IPS-11a (cell line): ENCODE measurements at regions not wholly inside any gene's neighbourhood (a gene's known extent, or its start where the extent isn't known, plus 50 kb on each side); places are given as distances from the start of the nearest gene placed in this dataset.
"Not testable (repeated sequence)": the region's sequence is repeated elsewhere in the genome, so short reads cannot be mapped to it uniquely, and the experiment has no call there.

ENCODE experiments used
- H3K4me3 ChIP-seq: one replicate; pipeline ENCODE4 v1.5.1; 2013; ENCODE audit warnings: low read depth, low read length, control low read depth

DNA sequence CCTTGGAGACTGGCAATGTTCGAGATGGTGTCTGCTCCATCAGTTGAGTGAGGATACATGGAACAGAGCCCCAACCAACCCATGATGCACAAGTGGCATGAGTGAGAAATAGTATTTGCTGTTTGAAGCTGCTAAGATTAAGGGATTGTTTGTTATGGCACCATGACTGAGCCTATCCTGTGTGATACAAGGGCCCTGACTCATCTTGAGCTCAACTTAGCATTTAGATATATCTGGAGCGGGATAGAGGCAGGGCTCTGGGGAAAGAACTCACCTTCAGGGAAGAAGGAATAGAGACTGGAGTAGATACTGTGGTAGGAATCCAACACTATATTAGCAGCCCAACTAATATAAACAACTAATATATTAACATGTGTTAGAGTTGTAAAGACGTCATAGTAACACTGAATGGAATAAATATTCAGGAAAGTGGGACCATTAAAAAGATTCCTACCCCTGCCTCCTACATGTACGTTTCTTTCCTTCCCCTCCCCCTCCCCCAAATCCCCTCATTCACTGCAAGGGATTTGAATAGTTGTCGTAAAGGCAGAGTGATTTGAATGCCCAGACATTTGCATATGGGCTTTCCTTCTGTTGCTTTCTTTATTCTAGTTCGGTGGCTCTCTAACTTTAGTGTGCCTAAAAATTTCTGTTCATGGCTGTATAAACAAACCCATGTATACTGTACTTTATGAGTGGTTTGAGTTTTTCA, 106.6 kb upstream of the POU3F1 start:
- H3K4me3 ChIP-seq, result no peak overlapping the region

DNA sequence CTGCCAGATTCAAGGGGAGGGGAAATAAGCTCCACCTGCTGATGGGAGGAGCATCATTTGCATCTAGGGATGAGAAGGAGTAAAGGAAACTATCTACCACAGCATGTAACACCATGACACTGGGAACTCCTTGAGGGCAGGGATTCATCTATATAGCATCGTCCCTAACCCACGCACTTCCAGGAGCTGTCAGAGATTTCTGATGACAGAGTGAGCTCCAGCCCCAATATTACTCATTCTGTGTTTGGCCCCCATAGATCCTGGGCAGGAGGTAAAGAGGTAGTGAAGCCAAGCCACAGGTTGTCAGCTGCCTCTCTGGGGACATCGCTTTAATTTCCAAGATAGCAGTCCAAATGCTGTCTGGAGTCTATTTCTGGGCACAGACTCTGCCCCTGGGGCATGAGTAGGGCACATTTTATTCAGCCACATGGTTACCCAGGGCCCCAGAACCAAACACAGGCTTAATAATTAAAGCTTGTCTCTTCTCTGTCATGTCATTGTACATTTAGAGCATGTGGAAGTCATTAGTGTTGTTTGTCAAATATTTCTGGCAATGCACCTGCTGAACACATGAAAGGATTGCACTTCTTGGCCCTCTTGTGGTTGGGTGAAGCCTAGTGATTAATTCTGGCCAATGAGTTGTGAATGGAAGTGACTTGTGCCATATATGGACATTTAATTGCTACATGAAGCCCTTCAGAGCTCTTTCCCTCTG, 105.9 kb upstream of the POU3F1 start:
- H3K4me3 ChIP-seq, result no peak overlapping the region

DNA sequence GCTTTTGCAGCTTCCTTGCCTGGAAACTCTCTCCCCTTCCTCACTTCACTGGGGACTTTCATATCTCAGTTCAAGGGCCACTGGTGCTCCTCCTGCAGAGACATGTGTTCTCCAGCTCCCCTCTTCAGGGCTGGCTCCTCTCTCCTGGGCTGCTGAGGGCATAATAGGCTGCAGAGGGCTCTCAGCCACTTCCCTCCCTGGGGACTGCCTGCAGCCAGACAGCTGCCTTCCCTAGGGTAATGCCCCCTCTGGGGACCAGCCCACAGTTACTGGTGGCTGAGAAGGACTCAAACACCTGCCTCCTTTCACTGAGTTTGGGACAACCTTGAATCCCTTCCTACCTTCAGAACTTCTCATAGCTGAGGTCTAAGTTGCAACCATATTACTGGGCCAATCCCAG, 104.8 kb upstream of the POU3F1 start:
- no peak overlapping the region for H3K4me3 ChIP-seq

DNA sequence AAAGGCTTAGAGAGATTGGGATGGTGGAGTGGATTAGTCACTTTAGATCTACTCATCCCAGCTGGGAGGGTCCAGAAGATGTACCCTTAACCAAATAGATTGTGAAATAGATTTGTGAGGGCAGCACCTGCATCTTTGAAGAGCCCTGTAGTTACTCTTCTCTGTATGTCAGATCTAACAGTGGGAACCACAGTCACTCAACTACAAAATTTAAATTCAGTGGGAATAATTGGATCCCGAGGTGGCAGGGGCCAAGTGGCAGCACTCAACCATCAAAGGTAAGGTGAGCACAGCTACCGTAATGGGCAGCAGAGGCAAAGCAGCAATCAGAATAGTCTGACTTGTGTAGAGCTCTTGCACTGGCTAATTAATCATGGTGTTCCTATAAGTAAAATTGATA, 99.5 kb upstream of the POU3F1 start:
- not testable (repeated sequence) for H3K4me3 ChIP-seq

DNA sequence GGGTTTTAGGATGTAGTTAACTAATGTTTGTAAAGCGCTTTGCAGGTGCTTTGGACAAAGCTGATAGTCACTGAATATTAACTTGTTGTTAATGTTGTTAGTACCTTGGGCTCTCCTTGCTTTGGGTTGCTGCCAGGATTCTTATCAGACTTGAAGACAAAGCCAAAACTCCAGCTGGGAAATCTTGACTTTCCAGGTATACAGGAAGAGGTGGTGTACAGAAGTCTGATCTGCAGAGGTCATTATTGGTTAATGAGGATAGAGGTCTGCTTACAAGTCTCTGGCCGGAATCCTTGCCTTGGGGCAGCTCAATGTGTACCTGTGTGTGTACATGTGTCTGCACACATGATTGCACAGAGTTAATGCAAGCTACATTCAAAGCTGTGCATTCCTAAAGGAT, 96.0 kb upstream of the POU3F1 start:
- H3K4me3 ChIP-seq, result no peak overlapping the region

DNA sequence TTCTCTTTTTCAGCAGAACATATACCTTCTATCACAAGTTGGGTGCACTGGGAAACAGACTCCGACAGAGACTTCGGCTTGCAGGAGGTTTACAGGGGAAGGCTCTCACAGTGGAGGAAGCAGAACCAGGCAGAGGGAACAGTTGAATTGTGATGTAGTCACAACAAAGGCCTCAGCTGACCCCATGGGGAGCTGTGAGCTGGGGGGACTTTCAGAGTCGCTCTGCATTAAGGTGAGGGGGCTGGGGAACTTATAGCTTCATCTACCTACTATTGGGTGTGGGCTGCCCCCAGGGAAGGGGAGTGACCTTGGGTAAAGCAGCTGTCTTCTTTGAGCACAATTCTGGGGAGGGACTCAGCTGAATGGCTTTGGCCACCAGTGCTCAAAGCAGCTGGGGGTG, 94.9 kb upstream of the POU3F1 start:
- H3K4me3 ChIP-seq, result no peak overlapping the region

DNA sequence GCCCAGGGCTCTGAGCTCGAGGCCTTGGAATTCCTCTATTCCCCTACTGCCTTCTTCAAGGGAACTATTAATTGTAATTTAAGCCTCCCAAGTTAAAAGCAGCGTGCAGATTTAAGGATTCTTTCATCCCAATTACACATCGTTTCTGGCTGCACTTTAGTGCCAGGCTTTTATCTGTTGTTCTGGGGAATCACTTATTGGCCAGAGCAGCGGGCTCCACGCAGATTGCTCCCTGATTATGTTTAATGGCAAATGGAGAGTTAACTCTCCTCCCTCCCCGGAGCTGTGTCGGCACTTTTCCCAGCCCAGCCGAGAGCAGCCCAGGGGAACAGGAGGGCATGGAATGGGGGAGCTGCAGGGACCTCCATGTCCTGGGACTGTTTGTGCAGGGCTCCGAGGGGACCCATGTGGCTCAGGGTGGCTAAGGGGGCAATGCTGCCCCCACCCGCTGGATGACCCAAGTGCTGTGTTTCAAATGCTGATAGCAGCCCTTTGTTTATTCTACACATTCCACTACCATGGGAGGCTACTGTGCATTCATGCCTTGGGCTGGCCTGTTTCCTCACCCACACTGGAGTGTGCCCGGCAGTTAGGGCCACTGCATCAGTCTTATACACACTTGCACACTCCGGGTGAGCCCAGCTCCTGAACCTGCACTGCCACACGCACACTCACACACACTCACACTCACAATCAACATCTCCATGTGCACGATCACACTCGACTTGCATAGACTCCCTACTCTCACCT, 93.3 kb upstream of the POU3F1 start:
- H3K4me3 ChIP-seq, result no peak overlapping the region

DNA sequence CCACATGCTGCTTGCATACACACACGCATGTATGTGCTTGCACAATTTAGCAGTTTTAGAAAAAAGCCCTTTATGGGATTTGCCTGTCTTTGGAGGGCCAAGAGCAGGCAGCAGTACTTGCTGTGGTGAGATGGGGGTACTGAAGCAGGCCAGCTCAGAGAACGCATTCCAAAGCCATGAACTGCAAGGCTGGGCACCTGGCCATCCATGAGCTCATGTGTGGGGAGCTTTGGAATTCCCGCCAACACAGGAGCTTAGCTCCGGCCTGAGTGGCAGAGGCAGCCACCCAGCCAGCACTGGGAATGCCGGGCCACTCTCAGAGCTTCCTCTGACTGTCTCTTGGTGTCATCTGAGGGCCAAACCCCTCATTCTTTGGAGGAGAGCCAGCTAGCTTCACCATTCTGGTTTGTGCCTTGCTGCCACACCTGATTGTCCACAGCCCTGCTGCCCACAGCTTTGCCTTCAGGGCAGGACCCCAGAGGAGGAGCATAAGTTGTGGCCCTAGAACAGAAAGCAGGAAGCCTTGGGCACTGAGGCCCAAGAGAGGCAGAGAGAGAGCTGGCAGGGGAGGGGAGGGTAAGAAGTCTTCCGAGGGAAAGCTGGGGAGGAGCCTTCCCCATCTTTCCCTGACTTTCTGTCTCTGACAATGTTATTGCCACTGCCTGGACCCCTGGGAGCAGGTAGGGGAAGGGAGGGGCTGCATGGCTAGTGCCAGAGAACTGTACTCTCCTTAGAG, 92.1 kb upstream of the POU3F1 start:
- H3K4me3 ChIP-seq, result no peak overlapping the region

DNA sequence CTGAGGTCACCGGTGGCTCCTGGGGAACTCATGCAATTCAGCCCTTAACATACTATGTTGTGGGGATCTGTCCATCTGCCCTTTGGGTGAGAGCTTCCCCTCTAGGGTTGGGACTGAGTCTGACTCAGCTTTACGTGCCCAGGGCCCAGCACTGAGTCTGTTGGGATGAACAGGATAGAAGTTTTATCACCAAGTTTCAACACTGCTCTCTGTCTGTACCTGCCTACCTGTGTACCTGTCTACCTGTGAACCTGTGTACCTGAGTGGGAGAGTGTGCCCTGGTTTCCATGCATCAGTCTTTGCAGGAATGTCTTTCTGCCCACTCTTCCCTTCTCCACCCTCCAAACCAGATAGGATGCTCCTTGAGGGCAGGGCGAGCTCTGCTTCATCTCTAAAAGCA, 90.6 kb upstream of the POU3F1 start:
- H3K4me3 ChIP-seq, result no peak overlapping the region

DNA sequence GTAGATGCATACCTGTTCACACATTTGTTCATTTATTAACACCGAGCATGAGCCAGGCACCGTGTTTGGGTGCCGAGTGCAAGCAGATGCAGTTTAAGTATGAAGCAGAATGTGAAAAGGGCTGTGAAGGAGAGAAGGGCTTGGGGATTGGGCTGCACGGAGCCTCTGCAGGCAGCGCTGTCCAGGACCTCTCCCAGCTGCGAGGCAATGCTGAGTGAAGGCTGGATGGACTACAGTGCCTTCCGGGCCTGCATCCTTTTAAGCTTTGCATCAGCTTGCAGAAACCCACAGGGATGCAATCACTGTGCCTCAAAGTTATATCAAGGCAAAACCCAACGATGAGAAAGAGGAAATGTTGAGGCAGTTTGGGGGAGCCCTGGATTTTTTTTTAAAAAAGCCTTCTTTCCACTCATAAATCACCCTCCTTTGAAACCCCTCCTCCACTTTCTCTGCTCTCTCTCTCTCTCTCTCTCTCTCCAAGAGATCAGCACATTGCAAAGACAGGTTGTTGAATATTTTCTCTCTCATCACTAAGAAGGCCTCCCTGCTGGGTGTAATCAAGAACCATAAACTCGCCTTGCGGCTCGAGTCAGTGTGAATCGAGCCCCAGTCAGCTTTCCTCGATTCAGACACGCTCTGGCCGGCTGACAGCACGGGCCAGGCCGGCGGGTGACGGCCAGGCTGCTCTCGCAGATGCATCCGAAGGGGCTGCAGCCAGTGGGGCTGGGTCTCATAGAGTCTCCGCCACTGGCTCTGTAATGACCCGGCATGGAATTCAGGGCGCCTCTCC, 89.2 kb upstream of the POU3F1 start:
- no peak overlapping the region for H3K4me3 ChIP-seq

DNA sequence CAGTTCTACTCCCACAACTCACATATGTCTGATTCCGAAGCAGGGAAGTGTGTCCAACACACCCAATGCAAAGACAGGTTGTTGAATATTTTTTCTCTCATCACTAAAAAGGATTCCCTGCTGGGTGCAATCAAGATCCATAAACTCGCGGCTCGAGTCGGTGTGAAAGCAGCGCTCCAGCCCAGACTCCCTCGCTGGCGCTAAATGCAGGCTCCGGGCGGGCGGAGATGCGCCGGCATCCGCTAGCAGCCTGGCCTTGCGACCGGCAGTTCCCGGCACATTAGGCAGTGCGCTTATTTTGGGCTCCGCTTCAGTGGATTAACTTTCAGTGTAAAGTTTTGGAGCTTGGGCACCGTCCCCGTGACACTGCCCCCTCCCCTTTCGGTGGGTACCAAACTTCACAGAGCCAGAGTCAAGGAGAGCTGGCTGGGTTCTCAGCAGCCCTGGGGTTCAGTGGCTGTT, 87.7 kb upstream of the POU3F1 start:
- no peak overlapping the region for H3K4me3 ChIP-seq

DNA sequence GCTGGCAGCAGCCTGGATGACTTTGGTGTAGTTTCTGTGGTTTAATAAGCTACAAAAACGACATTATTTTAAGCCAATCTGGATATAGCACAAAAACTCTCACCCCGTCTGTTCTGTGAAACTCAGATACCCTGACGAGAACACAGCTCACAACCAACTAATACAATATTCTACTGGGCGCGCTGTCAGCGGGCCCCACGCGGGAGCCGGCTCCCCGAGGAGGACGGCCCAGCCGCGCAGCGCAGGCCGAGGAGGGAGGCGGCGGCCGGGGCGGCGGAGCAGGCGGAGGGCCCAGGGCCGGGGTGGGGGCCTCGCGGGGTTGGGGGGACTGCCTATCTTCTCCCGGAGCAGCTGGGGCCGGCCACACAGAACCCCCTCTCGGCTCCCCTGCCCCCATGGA, 87.2 kb upstream of the POU3F1 start:
- H3K4me3 ChIP-seq, result no peak overlapping the region

DNA sequence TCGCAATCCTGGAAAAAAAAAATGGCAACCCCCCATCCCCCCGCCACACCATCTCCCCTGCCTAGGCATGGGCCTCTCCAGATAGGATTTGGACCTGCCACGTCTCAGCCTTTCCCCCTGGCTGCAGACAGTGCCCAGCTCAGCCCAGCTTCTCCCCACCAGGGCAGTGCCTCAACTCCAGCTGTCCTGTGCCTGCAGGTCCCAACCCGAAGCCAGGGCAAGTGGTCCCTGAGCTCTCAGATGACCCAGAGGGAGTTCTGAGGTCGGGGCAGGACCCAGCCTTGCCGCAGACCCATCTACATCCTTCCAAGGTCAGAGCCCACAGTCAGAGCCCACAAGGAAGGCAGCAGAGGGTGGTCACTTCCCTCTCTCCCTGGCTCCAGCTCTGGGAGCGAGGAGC, 86.7 kb upstream of the POU3F1 start:
- no peak overlapping the region for H3K4me3 ChIP-seq

DNA sequence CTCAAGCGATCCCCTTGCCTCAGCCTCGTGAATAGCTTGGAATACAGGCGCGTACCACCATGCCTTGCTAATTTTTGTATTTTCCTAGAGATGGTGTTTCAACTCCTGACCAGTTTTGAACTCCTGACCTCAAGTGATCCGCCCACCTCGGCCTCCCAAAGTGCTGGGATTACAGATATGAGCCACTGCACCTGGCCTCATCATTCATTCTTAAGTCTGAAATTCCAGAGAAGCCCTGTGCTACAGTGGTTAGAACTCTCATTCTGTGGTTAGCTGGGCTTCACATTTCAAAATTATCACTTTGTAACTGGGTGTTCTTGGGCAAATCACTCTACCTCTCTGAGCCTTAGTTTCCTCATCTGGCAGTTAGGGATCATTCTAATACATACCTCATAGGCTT, 86.1 kb upstream of the POU3F1 start:
- H3K4me3 ChIP-seq, result no peak overlapping the region

DNA sequence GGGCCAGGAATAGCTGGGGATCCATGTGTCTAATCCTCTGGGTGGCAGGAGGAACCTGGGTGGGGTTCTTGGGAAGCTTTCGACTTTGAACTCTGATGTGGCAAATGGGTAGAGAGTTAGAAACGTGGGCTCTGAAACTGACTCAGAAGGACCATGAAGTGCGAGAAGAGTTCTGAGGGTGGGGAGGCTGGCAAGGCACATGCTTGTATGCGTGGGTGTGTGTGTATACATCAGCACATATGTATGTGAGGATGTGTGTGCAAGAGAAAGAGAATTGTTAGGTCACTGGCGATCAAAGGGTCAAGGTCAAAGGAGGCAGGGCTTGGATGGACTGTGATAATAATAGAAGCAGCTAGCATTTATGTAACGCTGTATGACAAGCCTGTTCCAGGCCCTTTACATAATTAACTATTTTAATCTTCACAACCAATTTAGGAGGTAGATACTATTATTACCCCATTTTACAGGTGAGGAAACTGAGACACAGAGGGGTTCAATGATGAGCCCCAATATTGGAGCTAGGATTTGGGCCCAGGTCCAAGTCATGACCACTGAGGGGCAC, 84.5 kb upstream of the POU3F1 start:
- H3K4me3 ChIP-seq, result no peak overlapping the region

DNA sequence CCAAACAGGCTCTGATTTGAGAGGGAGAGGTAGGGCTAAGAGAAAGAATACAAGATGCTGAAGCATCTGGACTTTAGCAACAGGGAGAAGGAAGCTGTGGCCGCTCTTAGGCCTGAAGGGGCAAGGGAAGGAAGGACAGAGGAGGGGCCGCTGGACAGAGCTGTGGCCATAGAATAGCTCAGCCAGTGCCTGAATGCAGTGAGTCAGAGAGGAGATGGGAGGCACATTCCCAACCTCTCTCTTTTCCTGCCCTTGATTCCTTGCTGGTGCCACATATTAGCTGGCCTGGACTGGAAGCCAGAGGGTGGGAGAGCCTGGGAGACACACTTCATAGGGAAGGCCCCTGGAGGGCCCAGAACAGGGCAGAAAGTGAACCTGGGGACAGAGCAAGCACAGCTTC, 83.4 kb upstream of the POU3F1 start:
- no peak overlapping the region for H3K4me3 ChIP-seq

DNA sequence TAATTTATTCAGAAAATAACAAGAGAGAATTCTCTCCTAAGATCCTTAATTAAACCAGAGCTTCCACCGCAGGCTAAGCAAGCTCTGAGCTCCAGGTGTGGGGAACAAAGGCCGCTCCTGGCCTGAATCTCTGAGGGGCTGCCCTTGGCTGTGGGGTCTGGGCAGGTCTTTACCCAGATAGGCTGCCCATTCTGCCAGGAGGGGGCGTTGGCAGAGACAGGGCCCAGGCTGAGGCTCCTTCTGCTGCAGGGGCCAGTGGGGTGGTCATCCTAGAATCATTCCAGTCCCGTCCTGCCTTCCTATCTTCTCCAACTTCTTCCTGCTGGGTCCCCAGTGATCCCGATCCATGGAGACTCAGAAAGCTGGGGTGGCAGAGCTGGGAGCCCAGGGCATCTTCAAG, 82.9 kb upstream of the POU3F1 start:
- no peak overlapping the region for H3K4me3 ChIP-seq

DNA sequence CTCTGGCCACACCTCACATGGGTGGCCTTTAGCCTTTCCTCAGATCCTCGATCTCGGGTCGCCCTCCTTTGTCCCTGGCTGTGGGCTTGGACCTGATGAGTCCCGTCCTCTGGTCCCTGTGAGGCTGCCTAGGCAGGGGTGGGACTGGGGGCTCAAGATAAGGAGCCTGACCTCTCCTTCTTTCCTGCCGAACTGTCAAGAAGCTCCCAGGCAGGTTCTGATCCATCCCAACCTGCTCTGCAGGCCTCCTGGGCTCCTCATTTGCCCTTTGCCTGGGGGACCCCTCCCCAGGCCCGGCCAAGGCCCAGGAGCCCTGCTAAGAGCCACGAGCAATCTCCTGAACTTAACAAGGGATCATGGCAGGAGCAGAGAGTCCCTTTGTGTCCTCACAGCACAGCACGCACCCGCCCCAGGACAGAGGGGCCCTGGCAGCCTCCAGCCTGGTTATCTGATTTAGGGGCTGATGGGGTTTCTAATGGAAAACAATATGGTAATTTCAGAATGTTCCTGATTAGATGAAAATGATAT, 82.4 kb upstream of the POU3F1 start:
- H3K4me3 ChIP-seq, result no peak overlapping the region

DNA sequence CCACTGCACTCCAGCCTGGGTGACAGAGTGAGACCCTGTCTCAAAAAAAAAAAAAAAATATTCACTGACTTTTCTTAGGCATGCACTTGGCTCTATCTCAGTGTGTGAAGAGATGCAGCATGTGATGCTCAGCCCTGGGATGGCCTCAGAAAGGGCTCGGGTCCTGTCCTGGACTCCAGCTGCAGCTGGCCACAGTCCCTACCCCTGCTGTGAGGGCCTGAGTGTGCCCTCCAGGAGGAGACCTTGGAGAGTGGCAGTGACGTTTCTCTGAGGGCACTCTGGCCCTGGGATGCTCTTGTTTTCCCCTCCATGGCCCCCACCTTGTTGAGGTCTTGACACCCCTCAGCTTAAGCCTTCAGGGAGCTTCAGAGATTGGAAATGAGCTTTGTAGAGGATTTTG, 81.9 kb upstream of the POU3F1 start:
- H3K4me3 ChIP-seq, result no peak overlapping the region

DNA sequence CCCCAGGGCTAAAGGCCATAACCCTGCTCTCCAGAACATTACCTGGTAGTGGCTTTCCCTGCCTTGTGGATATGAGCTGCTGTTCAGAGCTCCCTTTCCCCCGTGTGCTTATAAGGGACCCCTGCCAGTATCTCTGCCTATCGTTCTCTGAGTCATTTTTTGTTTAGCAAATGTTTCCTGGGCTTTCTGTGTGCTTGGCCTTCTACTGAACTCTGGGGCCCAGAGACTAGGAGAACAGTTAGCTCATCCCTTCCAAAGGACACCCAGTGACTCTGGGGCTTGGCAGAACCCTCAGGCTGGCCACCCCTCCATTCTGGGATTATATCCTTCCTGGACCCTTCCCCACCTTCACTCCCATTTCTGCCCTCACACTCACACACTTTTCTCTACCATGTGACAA, 80.8 kb upstream of the POU3F1 start:
- H3K4me3 ChIP-seq, result no peak overlapping the region
